Activated T-cell treated with anti-CD3 and anti-CD28 coated beads, Interleukin-2, amount 50 U/mL, for 48 hours (primary cell): ENCODE measurements at regions not wholly inside any gene's neighbourhood (a gene's known extent, or its start where the extent isn't known, plus 50 kb on each side); places are given as distances from the start of the nearest gene placed in this dataset.

Experiments
- DNase-seq, 2 experiments: peaks; one replicate each; pipeline ENCODE4 v3.0.0-alpha.2; 2020

GRCh38 chr15:70150405-70150747, 52.7 kb upstream of the TLE3 start:
- DNase-seq, result no peak

GRCh38 chr15:70149667-70150404, 52.1 kb upstream of the TLE3 start:
- no peak for DNase-seq

- DNase-seq, result no peak
Measured at GRCh38 chr15:70147778-70148177, 50.1 kb upstream of the TLE3 start.
